K562 (cell line): ENCODE measurements at regions not wholly inside any gene's neighbourhood (a gene's known extent, or its start where the extent isn't known, plus 50 kb on each side); places are given as distances from the start of the nearest gene placed in this dataset.
A peak's percentile ranks its signal among the peaks of the same experiment; 100 is the strongest.

Experiments
- ATAC-seq: fragments of 200-7000 bp; cut with Tn5 transposase; 3 replicates; pipeline ENCODE4 v1.9.1; 2020; ENCODE audit warnings: moderate library complexity
- BruUV-seq: library from RNA; stranded (reverse); fragments of 400-500 nt; replicated peaks from 2 replicates; lab custom pipeline; 2021; lab: Mats Ljungman, UMichigan
- CTCF ChIA-PET: fragments of 300-600 bp; formaldehyde crosslinking; extraction: SDS; loops from one replicate; lab custom pipeline; 2021; ENCODE audit warnings: low intra/inter-chr PET ratio; lab: Yijun Ruan, JAX
- POLR2A ChIA-PET: fragments of 300-600, 350-650 bp; sonication (Branson Sonifier 250); formaldehyde crosslinking; extraction: SDS; loops from one replicate; lab custom pipeline; 2021; ENCODE audit warnings: antibody characterized with exemption, inconsistent platforms; lab: Yijun Ruan, JAX
- DNase-seq, 4 experiments: peaks; one replicate each; pipeline versions ENCODE4 v3.0.0 to v3.0.0-alpha.2; 2011 to 2018; ENCODE audit warnings: low spot score in 3 of 4, mixed read lengths in 3 of 4; ENCODE audit errors: extremely low read depth in 1 of 4
- FAIRE-seq: peaks from 2 replicates; lab custom pipeline; 2011; peaks lifted over from hg19 to GRCh38; lab: Jason Lieb, UNC
- H2AFZ ChIP-seq: 2 replicates; pipeline ENCODE4 v1.6.0; 2011; ENCODE audit warnings: low read depth, low read length, control low read depth, inconsistent platforms
- H3K27ac ChIP-seq: fragments of 200-600 bp; 3 replicates; pipeline ENCODE4 v1.8.0; 2011; ENCODE audit warnings: low read depth, mild to moderate bottlenecking, control low read depth, inconsistent platforms, low read length, moderate library complexity, mixed read lengths; ENCODE audit errors: extremely low read depth
- H3K27me3 ChIP-seq, 2 experiments: fragments of 300-600 bp in 1 of 2; 2 replicates in 1 of 2; 3 replicates in 1 of 2; pipeline versions ENCODE4 v1.6.0 to v1.8.0; 2011; ENCODE audit warnings: inconsistent platforms in 2 of 2, low read length in 2 of 2, mild to moderate bottlenecking in 1 of 2, mixed read lengths in 1 of 2, moderate library complexity in 1 of 2; ENCODE audit not compliant: control insufficient read depth in 2 of 2, insufficient read depth in 2 of 2
- H3K36me3 ChIP-seq: fragments of 300-600 bp; 3 replicates; pipeline ENCODE4 v1.8.0; 2011; ENCODE audit warnings: mild to moderate bottlenecking, low read length, inconsistent platforms; ENCODE audit not compliant: control insufficient read depth, insufficient read depth
- H3K4me1 ChIP-seq, 2 experiments: fragments of 200-600 bp in 1 of 2; replicated peaks in 1 of 2; 2 replicates in 1 of 2; 3 replicates in 1 of 2; pipeline versions ENCODE4 v1.5.1 to v1.8.0; 2011; ENCODE audit warnings: inconsistent platforms in 2 of 2, low read length in 2 of 2, mild to moderate bottlenecking in 1 of 2, mixed read lengths in 1 of 2, moderate library complexity in 1 of 2; ENCODE audit not compliant: control insufficient read depth in 2 of 2, insufficient read depth in 2 of 2
- H3K4me2 ChIP-seq: 2 replicates; pipeline ENCODE4 v1.6.1; 2011; ENCODE audit warnings: low read length, control low read depth, inconsistent platforms, mixed read lengths; ENCODE audit not compliant: insufficient read depth
- H3K4me3 ChIP-seq: fragments of 200-600 bp; sonication (generic), shearing (Covaris generic); 2 replicates; pipeline ENCODE4 v1.5.1; 2016; ENCODE audit warnings: control low read depth, inconsistent platforms
- H3K79me2 ChIP-seq: fragments of 200-600 bp; 3 replicates; pipeline ENCODE4 v1.8.0; 2011; ENCODE audit warnings: low read length, inconsistent platforms; ENCODE audit not compliant: control insufficient read depth, insufficient read depth
- H3K9ac ChIP-seq, 2 experiments: 2 replicates each; pipeline versions ENCODE4 v1.6.0 to v1.6.1; 2011; ENCODE audit warnings: low read depth in 2 of 2, low read length in 2 of 2, control low read depth in 1 of 2, inconsistent platforms in 1 of 2, mild to moderate bottlenecking in 1 of 2, mixed read lengths in 1 of 2; ENCODE audit not compliant: insufficient read depth in 1 of 2
- H3K9me1 ChIP-seq: one replicate; pipeline ENCODE4 v1.6.0; 2011; ENCODE audit warnings: inconsistent platforms, mild to moderate bottlenecking, low read length, moderate library complexity; ENCODE audit not compliant: control insufficient read depth, insufficient read depth
- H3K9me3 ChIP-seq: replicated peaks from 2 replicates; pipeline ENCODE4 v1.5.1; 2011; ENCODE audit warnings: low read depth, low read length, inconsistent platforms; ENCODE audit not compliant: control insufficient read depth, insufficient read depth
- H4K20me1 ChIP-seq: replicated peaks from 2 replicates; pipeline ENCODE4 v1.6.1; 2011; ENCODE audit warnings: low read length, inconsistent platforms, mixed read lengths; ENCODE audit not compliant: control insufficient read depth, insufficient read depth
- MIER1 ChIP-seq: fragments of 450-650 bp; IDR thresholded peaks from 2 replicates; pipeline ENCODE4 v1.6.1; 2016; ENCODE audit warnings: antibody characterized with exemption, mild to moderate bottlenecking, low read depth
- PHF8 ChIP-seq: fragments of 200-600 bp; sonication (generic); IDR thresholded peaks from 2 replicates; pipeline ENCODE4 v1.6.1; 2012; ENCODE audit warnings: mixed run types, mild to moderate bottlenecking, inconsistent platforms, low read length, moderate library complexity, borderline replicate concordance
- PRMT5 ChIP-seq: sonication (generic); formaldehyde crosslinking; IDR thresholded peaks from 2 replicates; pipeline ENCODE4 v1.5.0; 2020; ENCODE audit warnings: missing genetic modification reagents
- ZNF124 ChIP-seq: sonication (generic); formaldehyde crosslinking; IDR thresholded peaks from 2 replicates; pipeline ENCODE4 v1.8.1; 2022; ENCODE audit warnings: missing genetic modification reagents
- ZNF436 ChIP-seq: fragments of 250-450, 450-650 bp; sonication (Bioruptor Pico); formaldehyde crosslinking; IDR thresholded peaks from 2 replicates; pipeline ENCODE4 v1.7.0; 2020; ENCODE audit warnings: mild to moderate bottlenecking
- WGBS: fragments of 100-300 bp; shearing (Covaris generic); methylation state at CpG from one replicate; pipeline ENCODE4 v1.1.6; 2016; ENCODE audit warnings: low coverage, mixed read lengths; ENCODE audit not compliant: insufficient coverage; ENCODE audit errors: missing lambda C conversion rate; 5-methylcytosine and 5-hydroxymethylcytosine counted together
- in situ Hi-C: fragments of 300-500 bp; cut with MboI; formaldehyde crosslinking; loops from 4 replicates; pipeline ENCODE4 v1.15.0; 2018; ENCODE audit warnings: inconsistent platforms, mixed read lengths
- intact Hi-C: fragments of 100-400 bp; cut with micrococcal nuclease; formaldehyde crosslinking; loops from 2 replicates; pipeline ENCODE4 v1.14.2; 2022
- TF ChIP-seq, protein P1 (sequence below): fragments of 250-450 bp; sonication (Bioruptor Pico); IDR thresholded peaks from 2 replicates; pipeline ENCODE4 v1.4.0; 2020; ENCODE audit warnings: mild to moderate bottlenecking, moderate library complexity, borderline replicate concordance

DNA sequence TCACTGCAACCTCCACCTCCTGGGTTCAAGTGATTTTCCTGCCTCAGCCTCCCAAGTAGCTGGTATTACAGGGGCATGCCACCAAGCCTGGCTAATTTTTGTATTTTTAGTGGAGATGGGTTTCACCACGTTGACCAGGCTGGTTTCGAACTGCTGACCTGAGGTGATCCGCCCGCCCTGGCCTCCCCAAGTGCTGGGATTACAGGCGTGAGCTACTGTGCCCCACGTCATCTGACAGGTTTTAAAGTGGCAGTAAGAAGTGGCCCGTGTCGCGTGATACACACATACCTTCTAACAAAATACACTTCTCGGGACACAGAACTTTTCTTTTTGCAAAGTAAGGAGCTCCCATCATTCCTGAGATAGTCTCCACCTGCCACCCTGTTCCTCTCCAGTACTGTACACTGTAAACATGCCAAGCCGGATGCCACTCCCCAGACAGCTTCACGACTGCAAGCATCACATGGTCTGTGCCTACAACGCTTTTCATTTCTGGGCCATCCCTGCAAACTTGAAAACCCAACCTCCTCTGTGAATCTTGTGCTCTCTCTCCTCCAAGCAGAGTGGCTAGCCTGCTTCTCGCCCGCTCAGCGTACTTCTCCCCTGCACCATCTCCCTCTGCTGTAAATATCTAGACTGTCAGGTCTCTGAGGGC lies 256.3 kb upstream of the KLF14 start:
- WGBS, result 54% methylated on average over 16 of the region's 16 CpGs
- H3K9me3 ChIP-seq, result no peaks in the 10 kb centered on the region
- intact Hi-C loops, result no loop called here
- no peaks in the 10 kb centered on the region for H4K20me1 ChIP-seq
- no peaks in the 10 kb centered on the region for H3K36me3 ChIP-seq
- BruUV-seq, result no TSS peak
- ChIA-PET CTCF (no interaction called here), POLR2A (interaction anchor here (1.5 kb wide), 2 partner anchors 10 to 13 kb away, joined by 5 read pairs; no protein-coding TSS in a partner anchor)
- DNase-seq, result no peak
- H2AFZ ChIP-seq, result no peak overlapping the region
- no peak for FAIRE-seq
- H3K4me3 ChIP-seq, result no peak overlapping the region
- no peak for TF ChIP-seq ZNF436 (CRISPR knock-in tag)
- TF ChIP-seq MIER1, result no peak
- TF ChIP-seq, protein P1, sequence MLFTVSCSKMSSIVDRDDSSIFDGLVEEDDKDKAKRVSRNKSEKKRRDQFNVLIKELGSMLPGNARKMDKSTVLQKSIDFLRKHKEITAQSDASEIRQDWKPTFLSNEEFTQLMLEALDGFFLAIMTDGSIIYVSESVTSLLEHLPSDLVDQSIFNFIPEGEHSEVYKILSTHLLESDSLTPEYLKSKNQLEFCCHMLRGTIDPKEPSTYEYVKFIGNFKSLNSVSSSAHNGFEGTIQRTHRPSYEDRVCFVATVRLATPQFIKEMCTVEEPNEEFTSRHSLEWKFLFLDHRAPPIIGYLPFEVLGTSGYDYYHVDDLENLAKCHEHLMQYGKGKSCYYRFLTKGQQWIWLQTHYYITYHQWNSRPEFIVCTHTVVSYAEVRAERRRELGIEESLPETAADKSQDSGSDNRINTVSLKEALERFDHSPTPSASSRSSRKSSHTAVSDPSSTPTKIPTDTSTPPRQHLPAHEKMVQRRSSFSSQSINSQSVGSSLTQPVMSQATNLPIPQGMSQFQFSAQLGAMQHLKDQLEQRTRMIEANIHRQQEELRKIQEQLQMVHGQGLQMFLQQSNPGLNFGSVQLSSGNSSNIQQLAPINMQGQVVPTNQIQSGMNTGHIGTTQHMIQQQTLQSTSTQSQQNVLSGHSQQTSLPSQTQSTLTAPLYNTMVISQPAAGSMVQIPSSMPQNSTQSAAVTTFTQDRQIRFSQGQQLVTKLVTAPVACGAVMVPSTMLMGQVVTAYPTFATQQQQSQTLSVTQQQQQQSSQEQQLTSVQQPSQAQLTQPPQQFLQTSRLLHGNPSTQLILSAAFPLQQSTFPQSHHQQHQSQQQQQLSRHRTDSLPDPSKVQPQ (CRISPR knock-in tag), result no peak
- 0 out of 2 replicates have a peak, but pooled peaks have one; percentile 2 for TF ChIP-seq PHF8
- 0 out of 2 replicates have a peak, but pooled peaks have one; percentile 34 for TF ChIP-seq ZNF124 (CRISPR knock-in tag)
- 0 out of 2 replicates have a peak, but pooled peaks have one; percentile 24 for TF ChIP-seq PRMT5 (CRISPR knock-in tag)
- H3K4me2 ChIP-seq, result no peak overlapping the region
- H3K4me1 ChIP-seq, result no peaks in the 10 kb centered on the region
- no peak overlapping the region for H3K27ac ChIP-seq
- no peaks in the 10 kb centered on the region for H3K79me2 ChIP-seq
- no peak overlapping the region for H3K9ac ChIP-seq
- in situ Hi-C loops, result no loop called here
- H3K27me3 ChIP-seq, result no peaks in the 10 kb centered on the region; a peak in 1 of 5 replicates
- ATAC-seq, result no peak
- no peaks in the 10 kb centered on the region for H3K9me1 ChIP-seq
